NCI-H2029 treated with DMSO at 0.1 percent for 48 hours (cell line): ENCODE measurements at regions not wholly inside any gene's neighbourhood (a gene's known extent, or its start where the extent isn't known, plus 50 kb on each side); places are given as distances from the start of the nearest gene placed in this dataset.

Experiments
- DNase-seq: peaks from one replicate; lab custom pipeline; 2025; lab: John Stamatoyannopoulos, UW

DNA sequence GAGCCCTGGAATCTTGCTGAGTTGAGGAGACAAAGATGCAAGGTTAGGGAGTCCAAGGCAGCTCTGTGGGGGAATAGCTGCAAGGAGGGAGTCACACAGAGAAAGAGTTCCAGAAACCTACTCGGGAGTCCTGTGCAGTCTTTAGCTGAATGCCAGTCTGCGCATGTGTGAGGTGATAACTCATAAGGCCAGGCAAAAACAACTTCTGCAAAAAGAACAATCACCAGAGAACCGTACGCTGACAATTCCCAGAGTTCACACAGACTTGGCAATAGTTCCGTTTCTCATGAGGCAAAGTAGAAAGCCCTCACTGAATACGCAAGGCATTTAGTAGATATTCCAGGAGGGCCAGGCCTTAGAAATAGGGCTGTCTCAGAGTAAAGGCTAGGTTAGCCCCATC lies 135.2 kb upstream of the TAB2 start:
- no peak for DNase-seq

DNA sequence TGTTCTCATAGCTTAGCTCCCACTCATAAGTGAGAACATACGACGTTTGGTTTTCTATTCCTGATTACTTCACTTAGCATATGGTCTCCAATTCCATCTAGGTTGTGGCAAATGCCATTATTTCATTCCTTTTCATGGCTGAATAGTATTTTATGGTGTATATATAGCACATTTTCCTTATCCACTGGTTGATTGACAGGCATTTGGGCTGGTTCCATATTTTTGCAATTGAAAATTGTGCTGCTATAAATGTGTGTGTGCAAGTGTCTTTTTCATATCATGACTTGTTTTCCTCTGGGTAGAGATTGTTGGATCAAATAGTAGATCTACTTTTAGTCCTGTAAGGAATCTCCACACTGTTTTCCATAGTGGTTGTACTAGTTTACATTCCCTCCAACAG lies 133.0 kb upstream of the TAB2 start:
- no peak for DNase-seq

DNA sequence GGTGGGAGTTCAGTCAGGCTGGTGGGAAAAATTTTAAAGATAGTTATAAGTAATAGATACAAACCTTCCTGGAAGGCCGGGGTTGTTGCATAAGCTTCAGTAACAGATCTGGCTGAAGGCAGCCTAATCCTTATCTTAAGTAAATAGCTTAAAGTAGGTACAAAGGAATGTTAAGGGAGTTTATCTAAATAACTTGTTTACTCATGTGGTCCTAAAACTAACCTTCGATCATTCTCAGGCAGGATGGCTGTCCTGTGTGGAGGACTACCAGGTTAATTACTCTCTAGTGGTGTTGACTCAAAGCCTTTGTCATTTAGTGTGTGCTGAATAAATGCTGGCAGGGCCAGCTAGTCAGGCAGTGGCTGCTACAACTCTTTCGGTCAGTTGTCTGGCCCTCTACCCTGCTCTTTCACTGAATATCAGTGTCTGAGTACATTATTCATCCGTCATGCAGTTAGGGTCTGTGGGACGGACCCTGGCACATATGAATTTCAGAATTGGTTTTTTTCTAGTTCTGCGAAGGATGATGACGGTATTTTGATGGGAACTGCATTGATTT lies 131.6 kb upstream of the TAB2 start:
- DNase-seq, result no peak

DNA sequence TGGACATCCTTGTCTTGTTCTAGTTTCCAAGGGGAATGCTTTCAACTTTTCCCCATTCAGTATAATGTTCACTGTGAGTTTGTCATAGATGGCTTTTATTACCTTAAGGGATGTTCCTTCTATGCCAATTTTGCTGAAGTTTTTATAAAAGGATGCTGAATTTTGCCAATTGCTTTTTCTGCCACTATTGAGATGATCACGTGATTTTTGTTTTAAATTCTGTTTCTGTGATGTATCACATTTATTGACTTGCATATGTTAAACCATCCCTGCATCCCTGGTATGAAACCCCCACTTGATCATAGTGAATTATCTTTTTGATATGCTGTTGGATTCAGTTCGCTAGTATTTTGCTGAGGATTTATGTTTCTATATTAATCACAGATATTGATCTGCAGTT lies 130.6 kb upstream of the TAB2 start:
- DNase-seq, result no peak

DNA sequence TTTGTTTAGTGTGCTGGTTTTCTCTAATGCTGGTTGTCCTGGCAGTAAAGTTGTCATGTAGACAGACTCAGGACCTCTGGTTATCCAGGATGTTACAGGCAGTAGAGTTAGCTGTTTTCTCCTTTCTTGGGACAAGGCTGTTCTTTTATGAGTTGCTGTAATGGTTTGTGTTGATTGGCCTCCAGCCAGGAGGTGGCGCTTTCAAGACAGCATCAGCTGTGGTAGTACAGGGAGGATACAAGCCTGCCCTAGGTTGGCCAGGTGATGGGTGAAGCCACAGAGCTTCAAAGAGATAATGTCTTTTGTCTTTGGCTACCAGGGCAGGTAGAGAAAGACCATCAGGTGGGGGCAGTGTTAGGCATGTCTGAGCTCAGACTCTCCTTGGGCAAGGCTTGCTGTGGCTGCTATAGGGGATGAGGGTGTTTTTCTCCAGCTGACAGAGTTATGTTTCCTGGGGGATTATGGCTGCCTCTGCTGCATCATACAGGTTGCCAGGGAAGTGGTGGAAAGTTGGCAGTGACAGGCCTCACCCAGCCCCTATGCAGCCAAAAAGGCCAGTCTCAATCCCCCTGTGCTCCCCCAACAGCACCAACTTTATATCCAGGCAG lies 127.2 kb upstream of the TAB2 start:
- DNase-seq, result no peak

DNA sequence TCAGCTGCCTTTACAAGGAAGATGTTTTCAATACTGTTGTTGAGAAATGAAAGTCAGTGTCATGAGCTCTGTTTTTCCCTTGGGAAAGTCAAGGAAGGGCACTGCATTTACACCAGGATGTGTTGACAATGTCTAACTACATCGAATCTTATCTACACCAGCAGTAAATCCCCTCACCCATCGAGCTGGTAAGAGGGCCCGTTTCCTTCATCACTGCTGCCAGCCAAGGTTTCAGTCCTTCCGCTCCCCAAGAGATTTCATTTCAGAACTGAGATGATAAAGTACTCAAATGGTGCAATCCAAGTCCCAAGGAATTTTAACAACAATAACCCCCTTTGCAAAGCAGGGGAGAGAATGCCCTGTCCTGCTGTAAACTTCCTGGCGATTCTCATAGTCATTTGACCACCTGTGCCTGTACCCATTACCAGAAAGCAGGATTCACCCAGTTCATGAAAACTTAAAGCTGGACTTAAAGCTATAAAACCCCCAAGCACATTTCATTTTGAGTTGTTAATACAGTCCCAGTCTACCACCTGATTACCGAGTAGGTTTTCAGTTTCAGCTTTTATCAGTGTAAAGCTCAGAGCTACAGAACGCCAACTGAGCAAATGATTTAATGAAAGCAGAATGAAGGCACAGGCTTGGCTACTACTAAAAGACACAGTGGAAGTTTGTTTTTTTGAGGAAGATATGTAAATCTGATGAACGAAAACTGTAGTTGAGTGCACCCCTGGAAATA lies 122.5 kb upstream of the TAB2 start:
- DNase-seq, result no peak

DNA sequence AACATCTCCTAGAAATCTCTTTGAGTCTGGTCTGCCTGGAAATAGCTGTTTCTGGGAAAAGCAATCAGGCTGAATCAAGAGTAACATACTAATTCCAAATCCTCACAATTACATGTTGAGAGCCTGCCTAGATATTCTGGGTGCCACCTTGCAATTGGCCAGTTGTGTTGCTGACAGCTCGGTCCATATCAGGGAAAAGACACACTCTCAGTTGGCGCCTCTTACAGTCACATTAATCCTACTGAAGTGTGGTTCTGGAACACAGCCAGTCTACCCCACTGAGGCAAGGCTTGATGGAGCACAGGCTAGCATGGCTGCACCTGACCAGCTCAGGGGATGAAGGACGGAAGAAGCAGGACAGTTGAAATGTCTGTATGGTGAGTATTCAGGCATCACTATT lies 121.4 kb upstream of the TAB2 start:
- DNase-seq, result no peak

DNA sequence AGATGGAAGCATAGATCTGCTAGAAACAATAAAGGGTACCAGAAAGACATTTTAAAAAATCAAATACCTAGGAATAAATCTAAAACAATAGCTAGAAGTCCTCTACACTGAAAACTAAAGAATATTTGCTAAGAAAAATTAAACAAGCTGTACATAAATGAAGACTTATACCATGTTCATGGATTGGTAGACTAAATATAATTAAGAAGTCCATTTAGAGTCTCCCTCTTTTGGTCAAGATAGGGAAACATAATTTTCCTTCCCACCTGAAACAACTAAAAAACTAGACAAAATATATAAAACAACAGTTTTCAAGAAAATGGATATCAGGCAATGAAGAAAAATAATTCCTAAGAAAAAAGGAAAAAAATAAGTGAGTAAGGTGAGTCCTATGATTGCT lies 120.0 kb upstream of the TAB2 start:
- DNase-seq, result no peak

DNA sequence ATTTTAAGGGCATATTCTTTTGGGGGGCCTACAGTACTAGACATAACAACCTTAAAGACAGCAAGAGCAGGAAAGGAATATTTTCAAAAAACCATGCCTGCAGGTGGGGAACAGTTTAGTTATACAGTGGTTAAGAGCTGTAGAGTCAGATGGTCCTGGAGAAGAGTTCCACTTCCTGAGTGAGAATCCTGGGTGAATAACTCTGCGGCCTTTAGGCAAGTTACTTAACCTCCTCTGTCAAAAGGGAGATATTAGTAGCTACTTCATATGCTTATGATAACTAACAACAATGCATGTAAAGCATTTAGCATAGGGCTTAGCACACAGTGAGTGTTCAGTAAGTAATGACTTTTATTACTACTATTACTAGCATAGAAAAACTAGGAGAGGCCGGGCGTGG lies 119.2 kb upstream of the TAB2 start:
- no peak for DNase-seq

DNA sequence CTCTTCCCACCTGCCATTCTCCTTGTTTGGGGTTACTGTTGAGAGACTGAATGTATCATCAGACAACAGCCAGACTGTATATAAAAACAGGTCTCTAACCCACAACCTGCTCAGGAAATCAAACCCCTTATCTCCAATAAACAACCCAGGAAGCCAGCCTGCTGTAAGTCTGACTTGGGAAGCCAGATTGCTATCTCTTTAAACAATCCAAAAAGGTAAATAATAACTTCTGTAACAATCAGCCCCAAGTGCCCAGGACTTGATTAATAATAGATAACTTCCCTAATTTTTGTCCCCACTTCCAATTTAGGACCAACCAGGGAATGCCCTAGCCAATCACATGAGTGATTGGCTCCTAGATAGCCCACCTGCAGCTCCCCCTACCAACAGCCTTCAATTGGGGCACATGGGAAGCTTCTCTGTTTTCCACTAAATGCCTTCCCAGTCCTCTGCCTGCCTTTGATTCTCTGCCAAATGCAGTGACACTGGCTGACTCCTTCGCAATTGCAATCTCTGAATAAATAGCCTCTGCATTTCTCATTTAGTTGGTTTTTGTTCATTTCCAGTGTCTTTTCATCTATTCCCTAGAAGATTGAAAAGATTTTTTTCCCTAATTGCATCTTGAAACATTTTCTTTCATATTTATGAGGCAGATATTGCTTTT lies 117.1 kb upstream of the TAB2 start:
- no peak for DNase-seq

DNA sequence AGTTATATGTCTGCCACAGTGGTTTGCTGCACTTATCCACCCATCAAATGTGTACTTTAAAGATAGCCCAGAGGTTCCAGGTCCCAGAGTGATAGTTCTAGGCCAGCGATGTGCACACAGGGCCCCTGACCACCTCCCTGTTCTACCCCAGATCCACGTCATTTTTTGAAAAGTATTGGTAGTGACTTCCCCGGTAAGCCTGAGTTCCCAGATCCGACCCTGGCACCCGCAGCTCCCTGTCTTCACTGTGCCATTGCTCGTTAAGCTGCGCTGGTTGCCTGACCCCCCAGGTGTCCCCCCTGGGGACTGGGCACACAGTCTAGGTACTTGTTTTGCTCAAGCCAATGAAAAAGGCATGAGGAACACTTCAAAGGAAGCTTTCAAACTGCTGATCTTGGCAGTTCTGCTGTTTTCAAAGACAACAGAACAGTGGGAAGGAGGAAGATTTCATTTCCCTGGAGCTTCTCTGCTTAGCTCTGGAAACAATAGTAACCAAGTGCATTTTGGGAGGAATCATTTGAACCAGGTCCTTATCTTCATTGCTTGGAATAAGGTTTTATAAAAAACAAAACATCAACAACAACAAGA lies 116.3 kb upstream of the TAB2 start:
- no peak for DNase-seq

DNA sequence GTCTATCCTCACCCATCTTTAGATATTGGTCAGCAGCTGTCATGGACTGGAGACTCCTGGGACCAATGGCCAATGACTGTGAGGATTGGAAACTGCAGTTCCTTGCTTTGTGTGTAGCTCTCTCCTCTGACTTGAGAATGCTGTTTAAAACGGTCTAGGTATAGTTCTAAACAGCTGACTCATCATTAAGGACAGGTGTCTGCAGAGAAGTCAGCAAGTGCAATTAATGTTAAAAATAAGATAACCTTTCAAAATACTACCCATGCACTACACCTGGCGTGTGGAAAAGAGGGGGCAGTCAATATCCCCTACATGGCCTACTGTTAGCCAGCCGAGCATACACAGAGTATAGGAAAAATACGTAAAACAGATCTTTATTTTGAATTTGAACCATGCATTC lies 115.4 kb upstream of the TAB2 start:
- DNase-seq, result no peak

DNA sequence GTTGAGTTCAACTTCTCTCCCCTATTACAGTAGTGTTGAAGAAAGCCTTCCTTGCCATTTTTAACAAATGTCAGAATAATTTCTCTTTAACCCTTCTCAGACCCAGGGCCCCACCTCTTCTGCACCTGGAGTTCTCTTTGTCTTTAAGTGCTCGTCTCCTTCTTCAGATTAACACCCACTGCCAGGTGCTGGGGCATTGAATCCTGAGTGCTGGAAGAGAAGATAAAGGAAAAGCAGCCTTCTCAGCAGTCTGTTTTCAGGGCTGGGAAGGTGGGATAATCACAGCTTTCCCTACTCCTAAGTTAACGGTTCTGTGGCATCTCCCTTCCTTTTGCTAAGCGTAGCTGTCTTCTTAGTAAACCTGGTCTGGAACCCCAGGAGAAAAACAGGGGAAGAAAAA lies 114.6 kb upstream of the TAB2 start:
- no peak for DNase-seq

DNA sequence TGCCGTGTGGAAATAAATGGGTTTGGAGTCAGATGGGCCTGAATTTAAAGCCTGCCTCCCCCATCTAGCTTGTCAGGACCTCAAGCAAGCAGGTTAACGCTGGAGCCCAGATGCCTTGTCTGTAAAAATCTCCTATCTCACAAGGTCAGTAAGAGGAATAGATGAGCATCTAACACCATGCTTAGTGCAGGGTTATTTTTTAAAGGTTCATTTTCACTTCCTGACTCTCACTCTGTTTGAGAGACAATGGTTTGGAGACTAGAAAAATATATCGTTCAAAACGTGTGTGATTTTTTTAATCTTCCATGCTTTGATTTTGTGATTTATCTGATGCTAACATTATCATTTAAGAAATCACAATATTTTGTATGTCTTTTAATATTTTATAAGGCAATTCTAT lies 114.0 kb upstream of the TAB2 start:
- DNase-seq, result no peak

DNA sequence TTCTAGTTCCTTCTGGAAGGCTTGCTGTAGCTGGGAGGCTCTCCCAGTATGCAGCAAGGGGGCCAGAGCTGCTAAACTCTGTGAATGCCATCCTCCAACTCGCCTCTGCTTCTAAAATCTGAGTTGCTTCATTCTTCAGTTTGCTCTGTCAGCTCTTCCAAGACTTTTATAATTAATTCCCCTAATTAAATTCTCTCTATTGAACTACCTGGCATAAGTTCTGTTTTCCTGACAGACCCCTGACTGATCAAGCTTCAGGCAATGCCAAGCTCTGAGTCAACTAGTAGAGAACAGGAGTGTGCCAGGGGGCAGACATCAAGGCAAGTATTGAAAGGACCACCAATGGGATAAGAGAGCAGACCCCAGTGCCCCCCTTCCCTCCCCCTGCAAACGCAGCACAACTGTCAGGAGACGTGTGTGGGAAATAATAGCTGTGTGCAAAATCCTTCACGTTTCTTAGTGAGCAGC lies 109.3 kb upstream of the TAB2 start:
- DNase-seq, result no peak

DNA sequence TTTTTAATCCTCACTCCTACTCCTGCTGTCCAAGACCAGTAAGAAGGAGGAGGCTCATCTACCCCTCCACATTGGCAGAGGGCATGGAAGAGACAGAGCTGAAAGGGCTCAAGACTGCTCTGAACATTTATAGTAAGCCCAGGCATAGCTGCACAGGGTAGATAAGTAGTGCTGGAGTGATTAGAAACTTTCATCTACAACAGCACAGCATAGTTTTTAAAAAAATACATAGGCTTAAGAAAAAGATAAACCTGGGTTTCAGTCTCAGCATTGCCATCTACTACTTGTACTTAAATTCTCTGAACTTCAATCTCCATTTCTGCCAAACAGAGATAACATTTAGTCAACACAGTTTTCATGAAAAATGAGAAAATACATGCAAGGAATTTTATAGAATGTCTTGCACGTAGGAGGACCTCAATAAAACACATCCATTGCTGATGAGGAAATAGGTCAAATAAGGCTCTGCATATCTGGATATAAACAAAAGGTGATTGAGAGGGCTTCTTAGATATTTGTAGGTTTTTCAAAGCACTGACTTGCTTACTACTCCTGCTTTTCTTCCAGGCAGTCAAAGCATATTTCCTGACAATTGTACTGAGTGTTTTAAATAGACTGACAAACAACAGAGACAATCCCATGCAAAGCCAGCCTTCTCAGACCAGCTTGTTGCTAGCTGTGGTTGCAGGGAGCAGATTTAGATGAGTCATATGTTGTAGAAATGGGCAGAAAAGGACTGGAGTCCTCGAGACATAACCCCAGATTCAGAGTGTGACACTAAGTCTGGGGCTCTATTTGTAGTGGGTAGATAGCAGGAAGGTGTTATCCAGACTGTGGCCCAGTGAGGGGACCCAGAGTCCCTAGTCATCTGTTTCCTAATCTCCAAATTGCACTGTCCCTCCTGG lies 107.4 kb upstream of the TAB2 start:
- DNase-seq, result no peak

DNA sequence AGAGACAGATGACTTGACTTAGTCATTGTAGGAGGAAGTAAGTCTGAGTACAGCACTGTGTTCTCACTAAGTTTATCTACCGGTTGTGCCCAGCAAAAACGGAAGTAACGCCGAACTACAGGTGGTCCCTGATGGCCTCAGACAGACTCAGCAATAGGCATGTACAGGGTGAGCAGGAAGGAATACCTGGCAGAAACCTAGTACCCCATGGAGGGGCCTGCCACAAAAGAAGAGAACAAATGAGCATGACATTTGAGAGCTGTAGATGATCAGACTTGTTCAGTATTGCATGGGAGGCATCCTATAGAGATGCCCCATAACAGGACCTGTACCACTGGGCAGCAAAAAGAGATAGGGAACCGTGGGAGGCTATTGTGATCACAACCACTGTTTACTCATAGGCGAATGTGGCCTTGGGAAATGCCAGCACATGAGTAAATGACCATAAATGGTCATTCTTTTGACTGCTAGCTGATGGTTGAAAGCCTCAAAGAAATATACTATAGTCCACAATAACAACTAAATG lies 106.4 kb upstream of the TAB2 start:
- no peak for DNase-seq

DNA sequence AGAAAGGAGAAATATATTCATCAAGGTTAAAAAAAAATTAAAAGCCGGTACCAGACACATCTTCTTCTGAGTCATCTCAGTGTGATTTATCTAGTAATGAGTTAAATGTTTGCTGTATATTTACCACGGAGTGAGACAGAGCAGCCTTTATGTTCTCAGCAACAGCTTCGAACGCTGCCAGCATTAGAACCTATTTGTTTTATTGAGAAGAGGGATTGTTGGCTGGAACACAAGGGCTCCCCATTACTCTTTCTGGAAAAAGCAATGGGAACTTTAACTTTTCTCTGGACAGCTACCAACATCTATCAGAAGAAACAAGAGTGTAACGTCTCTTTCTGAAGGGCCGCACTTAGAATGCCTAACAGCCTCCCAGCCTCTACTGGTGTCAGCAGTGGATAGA lies 105.3 kb upstream of the TAB2 start:
- DNase-seq, result no peak

DNA sequence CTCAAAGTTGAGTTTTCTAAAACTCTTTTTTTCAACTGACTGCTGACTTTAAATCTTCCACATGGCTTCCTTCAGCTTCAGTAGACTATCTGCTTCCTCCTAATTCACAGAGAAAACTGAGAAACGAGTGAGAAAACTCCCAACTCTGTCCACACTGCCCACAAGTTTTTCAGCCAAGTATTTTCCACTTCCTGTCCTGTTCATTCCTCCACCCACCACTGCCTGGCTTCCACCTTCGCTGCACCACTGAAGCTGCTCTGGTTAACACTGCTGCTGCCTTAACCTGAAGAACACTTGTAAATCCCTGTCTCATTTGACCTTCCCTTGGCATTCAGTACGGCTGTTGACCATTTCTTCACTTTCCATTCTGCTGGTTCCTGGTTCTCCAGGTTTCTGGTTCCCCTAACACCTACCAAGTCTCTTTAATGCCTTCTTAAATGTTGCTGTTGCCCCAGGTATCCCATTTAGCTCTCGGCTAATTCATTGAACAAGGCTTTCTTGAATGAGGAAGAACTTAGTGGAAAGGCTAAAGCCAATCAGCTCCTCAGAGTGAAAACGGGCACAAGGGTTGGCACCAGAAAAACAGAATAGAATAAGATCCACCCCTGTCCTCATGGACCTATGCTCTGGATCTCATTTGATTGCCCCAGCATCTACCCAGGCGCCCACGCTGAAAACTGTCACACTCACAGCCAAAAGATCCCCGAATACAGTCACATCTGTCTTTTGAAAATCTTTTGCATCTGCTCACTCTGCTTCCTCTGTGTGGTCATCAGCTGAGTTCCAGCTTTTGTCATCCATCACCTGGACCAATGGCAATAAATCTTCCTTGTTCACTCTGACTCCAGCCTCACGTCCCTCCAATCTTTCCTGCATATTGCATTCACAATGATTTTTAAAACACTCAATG lies 104.4 kb upstream of the TAB2 start:
- no peak for DNase-seq

DNA sequence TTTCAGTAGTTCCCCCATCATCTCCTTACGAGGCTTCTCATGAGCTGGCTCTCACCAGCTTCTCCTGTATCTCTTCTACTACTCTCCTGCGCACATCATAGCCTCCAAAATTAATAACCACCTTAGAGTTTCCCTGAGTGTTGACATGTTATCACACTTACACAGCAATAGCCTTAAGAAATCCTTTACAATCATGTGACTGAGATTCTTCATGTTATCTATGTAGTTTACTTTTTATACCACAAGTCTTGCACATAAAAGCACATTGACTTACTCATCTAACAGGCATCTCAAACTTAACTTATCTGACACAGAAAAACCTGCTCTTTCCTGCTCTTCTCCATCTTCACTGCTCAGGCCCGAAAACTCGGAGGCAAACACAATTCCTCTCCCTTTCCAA lies 103.7 kb upstream of the TAB2 start:
- DNase-seq, result no peak
